GM12892 (cell line): ENCODE measurements at regions not wholly inside any gene's neighbourhood (a gene's known extent, or its start where the extent isn't known, plus 50 kb on each side); places are given as distances from the start of the nearest gene placed in this dataset.

Experiments used
- POLR2A ChIP-seq: IDR thresholded peaks from 2 replicates; pipeline ENCODE4 v1.6.1; 2011; ENCODE audit warnings: low read depth, low read length, control low read depth
- POLR2AphosphoS5 ChIP-seq: IDR thresholded peaks from 2 replicates; pipeline ENCODE4 v1.6.1; 2011; ENCODE audit warnings: low read depth, low read length, control low read depth
- TAF1 ChIP-seq: IDR thresholded peaks from 2 replicates; pipeline ENCODE4 v1.6.1; 2011; ENCODE audit warnings: low read depth, mild to moderate bottlenecking, control low read depth, low read length, borderline replicate concordance

GRCh38 chr18:4908328-4908727 lies 288.7 kb downstream of the AKAIN1 start:
- TF ChIP-seq POLR2A (no peak), POLR2AphosphoS5 (no peak), TAF1 (no peak)
